ES-I3 (cell line): ENCODE measurements at regions not wholly inside any gene's neighbourhood (a gene's known extent, or its start where the extent isn't known, plus 50 kb on each side); places are given as distances from the start of the nearest gene placed in this dataset.
"Not testable (repeated sequence)": the region's sequence is repeated elsewhere in the genome, so short reads cannot be mapped to it uniquely, and the experiment has no call there.

Source experiments
- H3K36me3 ChIP-seq: 2 replicates; pipeline ENCODE4 v1.6.1; 2013; ENCODE audit warnings: mild to moderate bottlenecking, low read length, control low read depth, moderate library complexity; ENCODE audit not compliant: insufficient read depth
- H3K4me1 ChIP-seq: 2 replicates; pipeline ENCODE4 v1.6.1; 2013; ENCODE audit warnings: mild to moderate bottlenecking, control low read depth, low read length; ENCODE audit not compliant: insufficient read depth
- H3K9ac ChIP-seq: 2 replicates; pipeline ENCODE4 v1.6.1; 2013; ENCODE audit warnings: low read depth, mild to moderate bottlenecking, low read length, moderate library complexity
- H3K9me3 ChIP-seq: 2 replicates; pipeline ENCODE4 v1.6.1; 2013; ENCODE audit warnings: mild to moderate bottlenecking, low read length, moderate library complexity; ENCODE audit not compliant: control insufficient read depth, insufficient read depth

- Histone ChIP-seq H3K4me1 (no peaks in the 10 kb centered on the region), H3K9me3 (no peaks in the 10 kb centered on the region), H3K9ac (no peak overlapping the region), H3K36me3 (no peaks in the 10 kb centered on the region)
Measured at GRCh38 chr5:135095052-135095715, 61.2 kb upstream of the PITX1 start.

DNA sequence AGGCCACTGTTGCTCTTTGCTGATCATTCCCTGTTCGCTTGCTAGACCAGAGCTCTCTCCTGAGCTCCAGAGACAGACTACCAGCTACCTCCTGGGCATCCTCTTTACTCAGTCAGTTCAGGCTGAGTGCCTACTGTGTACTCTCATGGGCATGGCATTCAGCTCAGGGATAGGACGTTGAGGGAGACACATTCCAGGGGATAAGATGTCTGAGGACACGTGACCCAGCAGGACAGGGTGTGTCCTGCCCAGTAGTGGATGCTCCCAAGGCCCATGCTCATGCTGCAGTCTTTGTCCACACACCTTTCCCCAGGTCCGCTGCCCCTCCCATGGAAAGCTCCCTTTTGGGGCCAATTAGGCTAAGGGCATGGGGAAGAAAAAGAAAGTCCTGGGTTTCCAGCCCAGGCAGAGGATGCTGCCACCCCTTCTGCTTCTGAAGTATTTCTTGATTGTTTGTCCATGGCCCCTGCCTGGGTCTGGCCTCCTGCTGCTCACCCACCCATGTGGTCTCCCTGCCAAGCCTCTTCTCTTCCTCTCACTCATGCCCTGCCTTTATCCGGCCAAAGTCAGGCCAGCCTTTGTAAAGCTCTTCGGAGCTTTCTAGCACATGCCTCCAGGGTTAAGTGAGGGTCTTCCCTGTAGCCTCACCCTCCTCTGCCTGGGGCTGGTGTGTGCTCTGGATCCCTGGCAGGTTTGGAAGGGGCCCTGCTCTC is 60.5 kb upstream of the PITX1 start:
- Histone ChIP-seq H3K9ac (no peak overlapping the region), H3K9me3 (no peaks in the 10 kb centered on the region), H3K36me3 (no peaks in the 10 kb centered on the region)

DNA sequence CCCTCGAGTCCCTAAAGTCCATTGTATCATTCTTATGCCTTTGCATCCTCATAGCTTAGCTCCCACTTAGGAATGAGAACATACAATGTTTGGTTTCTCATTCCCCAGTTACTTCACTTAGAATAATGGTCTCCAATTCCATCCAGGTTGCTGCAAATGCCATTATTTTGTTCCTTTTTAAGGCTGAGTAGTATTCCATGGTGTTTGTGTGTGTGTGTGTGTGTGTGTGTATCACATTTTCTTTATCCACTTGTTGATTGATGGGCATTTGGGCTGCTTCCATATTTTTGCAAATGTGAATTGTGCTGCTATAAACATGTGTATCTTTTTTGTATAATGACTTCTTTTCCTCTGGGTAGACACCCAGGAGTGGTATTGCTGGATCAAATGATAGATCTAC is 59.5 kb upstream of the PITX1 start:
- not testable (repeated sequence) for H3K9ac ChIP-seq

More for the DNA sequence above, 60.5 kb upstream of the PITX1 start:
- H3K4me1 ChIP-seq: no peaks in the 10 kb centered on the region

DNA sequence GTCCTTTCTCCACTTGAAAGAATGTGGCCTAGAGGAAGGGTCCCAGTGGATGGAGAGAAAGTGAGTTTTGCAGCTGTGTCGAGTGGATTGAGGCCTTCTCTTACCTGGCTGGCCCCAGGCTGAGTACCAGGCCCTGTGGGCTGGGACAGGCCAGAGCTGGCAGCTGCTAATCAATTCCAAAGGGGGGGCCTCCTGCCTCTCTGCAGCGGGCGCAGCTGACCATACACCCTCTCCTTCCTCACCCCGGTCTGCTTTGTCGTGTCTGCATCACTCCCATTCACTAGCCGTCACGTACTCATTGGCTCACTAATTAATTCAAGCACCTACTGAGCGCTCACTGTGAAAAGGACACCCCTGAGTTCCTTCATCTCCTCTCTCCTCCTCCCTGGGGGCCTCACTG is 58.4 kb upstream of the PITX1 start:
- Histone ChIP-seq H3K9ac (no peak overlapping the region), H3K9me3 (no peaks in the 10 kb centered on the region), H3K4me1 (no peaks in the 10 kb centered on the region), H3K36me3 (no peaks in the 10 kb centered on the region)

More for the DNA sequence above, 59.5 kb upstream of the PITX1 start:
- H3K36me3 ChIP-seq, H3K9me3 ChIP-seq, H3K4me1 ChIP-seq: not testable (repeated sequence)

DNA sequence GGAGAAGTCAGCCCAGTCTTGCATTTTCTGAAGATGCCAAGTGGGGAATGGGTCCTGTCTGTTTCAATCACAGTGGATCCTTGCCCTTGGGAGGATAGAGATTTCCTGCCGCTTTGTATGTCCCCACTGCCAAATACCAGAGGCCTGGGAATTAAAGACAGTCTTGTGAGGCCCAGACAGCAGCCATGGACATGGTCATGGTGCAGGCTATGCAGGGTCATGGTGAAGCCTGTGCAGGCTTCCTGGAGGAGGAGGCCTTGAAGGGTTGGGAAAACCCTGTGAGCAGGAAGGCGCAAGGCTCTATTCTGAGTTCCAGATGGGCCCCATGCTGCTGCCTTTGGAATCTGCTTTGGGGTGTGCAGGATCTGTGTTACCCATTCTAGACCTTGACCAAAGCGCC is 57.3 kb upstream of the PITX1 start:
- H3K9ac ChIP-seq: no peak overlapping the region
- H3K36me3 ChIP-seq: no peaks in the 10 kb centered on the region
- H3K9me3 ChIP-seq: no peaks in the 10 kb centered on the region
- no peaks in the 10 kb centered on the region for H3K4me1 ChIP-seq

- Histone ChIP-seq H3K36me3 (no peaks in the 10 kb centered on the region), H3K9me3 (no peaks in the 10 kb centered on the region), H3K4me1 (no peaks in the 10 kb centered on the region), H3K9ac (no peak overlapping the region)
Measured at GRCh38 chr5:135089912-135090311, 55.9 kb upstream of the PITX1 start.

GRCh38 chr5:135088911-135089310 is 54.9 kb upstream of the PITX1 start:
- Histone ChIP-seq H3K36me3 (no peaks in the 10 kb centered on the region), H3K4me1 (no peaks in the 10 kb centered on the region), H3K9me3 (no peaks in the 10 kb centered on the region), H3K9ac (no peak overlapping the region)

DNA sequence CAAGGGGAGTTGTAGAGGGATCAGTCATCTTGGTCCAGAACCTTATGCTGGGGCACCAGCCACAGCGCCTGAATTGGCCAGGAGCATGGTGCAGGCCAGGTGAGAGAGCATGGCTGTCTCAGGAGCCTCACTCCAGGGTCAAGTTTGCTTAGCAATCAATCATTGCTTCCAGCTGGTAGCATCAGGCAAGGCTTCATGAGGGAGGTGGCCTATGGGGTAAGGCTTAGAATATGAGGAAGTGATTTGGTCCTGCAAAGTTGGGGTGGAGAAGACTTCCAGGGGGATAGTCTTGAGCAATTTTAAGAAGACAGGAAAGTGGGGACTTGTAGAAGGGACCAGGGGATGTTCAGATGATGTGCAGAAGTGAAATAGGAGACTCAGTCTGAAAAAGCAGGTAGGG is 53.9 kb upstream of the PITX1 start:
- Histone ChIP-seq H3K9ac (no peak overlapping the region), H3K36me3 (no peaks in the 10 kb centered on the region), H3K9me3 (no peaks in the 10 kb centered on the region), H3K4me1 (no peaks in the 10 kb centered on the region)

GRCh38 chr5:135085936-135086725 is 52.1 kb upstream of the PITX1 start:
- no peaks in the 10 kb centered on the region for H3K4me1 ChIP-seq
- H3K9me3 ChIP-seq: peaks cover under 1% of the 10 kb centered on the region; the same call in 1 of the 2 replicates
- no peaks in the 10 kb centered on the region for H3K36me3 ChIP-seq
- no peak overlapping the region for H3K9ac ChIP-seq

DNA sequence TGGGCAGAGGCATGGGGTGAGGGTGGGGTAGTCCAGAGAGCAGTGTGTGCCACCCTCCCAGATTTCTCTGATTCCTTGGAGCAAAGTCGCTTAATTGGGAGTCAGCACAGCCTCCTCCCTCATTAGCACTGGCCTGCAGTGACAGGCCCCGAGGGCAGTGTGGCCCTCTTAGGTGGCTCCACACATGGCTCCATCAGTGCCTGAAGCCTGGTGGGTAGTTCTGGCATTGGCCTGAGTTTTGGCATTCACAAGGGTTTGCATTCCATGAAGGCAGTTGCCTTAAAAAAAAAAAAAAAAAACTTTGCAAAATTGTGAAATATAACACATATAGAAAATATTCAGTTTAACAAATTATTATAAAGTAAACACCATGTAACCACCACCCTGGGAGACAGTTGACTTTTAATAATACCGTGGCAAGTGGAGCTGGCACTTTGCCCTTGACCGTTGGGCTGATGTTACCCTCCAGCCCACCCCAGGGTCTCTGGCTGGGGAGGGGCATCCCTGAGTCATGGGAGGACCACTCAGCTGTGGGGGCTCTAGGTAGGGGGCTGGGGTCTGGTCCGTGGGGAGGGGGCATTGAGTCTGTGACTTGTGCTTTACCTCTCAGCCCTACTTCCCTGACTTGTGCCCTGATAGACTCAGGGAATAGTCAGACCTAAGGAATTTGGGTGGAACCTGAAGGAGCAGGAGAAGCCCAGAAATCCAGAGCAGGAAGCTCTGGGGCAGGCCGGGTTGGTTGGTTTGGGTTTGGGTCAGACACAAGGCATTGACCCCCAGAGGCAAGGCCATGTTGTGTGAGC is 51.3 kb upstream of the PITX1 start:
- H3K4me1 ChIP-seq: no peaks in the 10 kb centered on the region
- H3K9me3 ChIP-seq: peaks cover 3% of the 10 kb centered on the region; the same call in 1 of the 2 replicates
- H3K36me3 ChIP-seq: no peaks in the 10 kb centered on the region
- no peak overlapping the region for H3K9ac ChIP-seq
